ENCODE measurements at regions not wholly inside any gene's neighbourhood (a gene's known extent, or its start where the extent isn't known, plus 50 kb on each side); places are given as distances from the start of the nearest gene placed in this dataset.

DNA sequence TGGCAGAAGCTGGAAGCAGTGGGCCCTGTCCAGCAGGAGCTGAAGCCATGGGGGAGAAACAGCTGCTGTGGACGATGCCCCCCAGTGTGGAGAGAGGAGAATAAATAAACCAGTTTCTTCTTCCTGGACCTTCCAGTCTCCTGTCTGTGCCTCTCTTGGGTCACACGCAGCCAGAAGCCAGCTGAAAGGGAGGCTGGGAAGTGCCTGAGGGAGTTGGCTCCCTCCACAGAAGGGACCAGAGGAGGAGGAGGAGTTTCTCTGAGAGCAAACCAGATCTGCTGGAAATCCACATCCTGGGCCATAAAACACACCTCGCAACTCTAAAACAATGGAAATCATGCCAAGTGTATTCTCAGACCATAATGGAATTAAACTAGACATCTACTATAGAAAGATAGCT, 577.0 kb downstream of the CDH26 start:
- DNase-seq = no peak

GRCh38 chr20:60540591-60540990, 582.4 kb downstream of the CDH26 start:
- DNase-seq = peak; percentile 26

- DNase-seq = no peak
Observed at GRCh38 chr20:60541991-60542390, 583.8 kb downstream of the CDH26 start.

GRCh38 chr20:60543598-60543997, 585.4 kb downstream of the CDH26 start:
- DNase-seq = no peak

DNA sequence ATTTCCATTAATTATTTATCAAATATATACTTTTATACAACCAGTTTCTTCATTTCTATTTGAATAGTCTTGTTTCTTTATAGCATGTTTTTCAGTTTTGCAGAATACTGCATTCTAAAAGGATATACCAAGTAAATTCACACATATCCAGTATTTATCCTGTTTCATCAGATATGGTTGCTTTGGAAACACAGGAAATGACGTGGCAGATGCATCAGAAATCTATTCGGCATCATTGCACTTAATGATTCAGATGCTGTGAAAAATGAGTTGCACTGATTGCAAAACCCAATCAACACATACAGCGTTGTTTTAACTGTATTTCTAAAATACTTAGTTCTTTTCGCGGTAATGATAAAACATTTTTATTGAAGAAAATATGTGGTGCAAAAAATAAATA, 594.9 kb downstream of the CDH26 start:
- no peak for DNase-seq

DNA sequence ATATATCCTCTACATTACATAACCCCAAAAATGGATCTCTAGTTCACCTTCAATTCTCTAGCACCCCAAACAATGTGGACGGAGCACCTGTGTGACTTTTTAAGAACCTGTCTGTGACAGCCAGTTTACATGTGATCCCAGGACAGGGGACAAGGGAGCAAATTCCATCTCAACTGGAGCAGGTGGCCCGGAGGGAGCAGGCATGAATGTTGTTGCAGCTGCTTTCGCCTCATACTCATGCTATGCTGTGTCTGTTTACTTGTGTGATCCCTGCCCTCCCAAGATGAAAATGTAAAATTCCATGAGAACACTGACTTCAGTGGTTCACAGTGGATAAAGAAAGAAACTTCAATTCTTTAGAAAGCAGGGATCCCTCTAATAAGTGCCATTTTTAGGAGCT, 600.3 kb downstream of the CDH26 start:
- DNase-seq = no peak

- no peak for DNase-seq
Observed at GRCh38 chr20:60559462-60559861, 601.2 kb downstream of the CDH26 start.

GRCh38 chr20:60561052-60561451, 602.8 kb downstream of the CDH26 start:
- no peak for DNase-seq

DNA sequence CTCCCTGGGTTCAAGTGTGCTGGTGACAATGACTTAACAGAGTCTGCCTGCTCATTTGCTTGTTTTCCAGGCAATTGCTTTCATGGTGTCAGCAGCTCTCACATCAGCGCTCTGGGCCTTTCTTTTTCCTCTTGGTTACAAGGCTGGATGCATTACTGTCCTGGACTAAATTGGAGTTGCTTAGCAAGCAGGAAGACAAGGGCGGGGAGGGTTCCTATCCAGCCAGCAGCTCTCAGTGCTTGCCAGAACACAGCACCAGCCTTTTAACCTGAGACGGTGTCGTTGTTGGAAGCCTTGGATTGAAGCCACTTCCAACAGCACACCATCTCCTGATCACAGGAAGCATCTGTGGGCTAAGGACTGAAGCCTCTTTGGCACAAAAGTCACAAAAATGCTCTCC, 606.9 kb downstream of the CDH26 start:
- peak; percentile 27 for DNase-seq

DNA sequence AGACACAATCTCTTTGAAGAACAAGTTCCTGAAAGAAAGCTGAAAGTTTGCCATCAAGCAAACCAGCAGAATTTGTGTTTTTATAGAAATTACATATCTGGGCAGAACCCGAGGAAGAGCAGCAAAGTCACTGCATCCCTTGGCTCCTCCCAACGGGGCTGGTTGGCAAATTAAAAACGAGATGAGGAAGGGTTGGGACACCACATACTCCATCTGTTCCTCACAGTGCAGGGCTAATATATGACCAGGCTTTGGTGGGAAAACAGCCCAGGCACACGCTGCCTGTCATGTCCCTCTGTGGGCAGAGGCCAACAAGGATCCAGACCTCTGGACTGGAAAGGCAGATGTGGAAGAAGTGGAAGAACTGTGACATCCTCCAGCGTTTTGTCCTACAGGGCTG, 607.3 kb downstream of the CDH26 start:
- no peak for DNase-seq

DNA sequence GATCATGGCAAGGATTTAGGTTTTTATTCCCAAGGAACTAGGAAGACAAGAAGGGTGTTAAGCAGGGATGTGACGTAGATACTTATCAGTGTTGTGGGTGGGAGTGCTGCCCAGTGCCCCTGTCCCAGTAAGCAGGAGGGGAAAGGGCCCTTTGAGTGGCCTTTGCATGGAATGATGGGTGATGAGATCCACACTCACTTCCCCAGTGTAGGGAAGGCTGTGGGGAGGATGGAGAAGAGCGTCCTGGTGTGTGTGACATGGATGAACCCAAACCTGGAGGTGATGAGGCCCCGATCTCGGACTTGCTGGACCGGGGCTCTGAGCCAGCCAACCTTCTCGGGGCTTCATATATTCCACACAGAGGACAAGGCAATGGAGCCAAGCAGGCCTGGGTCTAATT, 610.9 kb downstream of the CDH26 start:
- DNase-seq = no peak

GRCh38 chr20:60570481-60571277, 612.5 kb downstream of the CDH26 start:
- DNase-seq = peak; percentile 65

GRCh38 chr20:60573003-60573680, 614.9 kb downstream of the CDH26 start:
- DNase-seq = peak; percentile 81

- DNase-seq = no peak
Observed at GRCh38 chr20:60576236-60576635, 618.0 kb downstream of the CDH26 start.

GRCh38 chr20:60579941-60580515, 621.8 kb downstream of the CDH26 start:
- DNase-seq = no peak

GRCh38 chr20:60581606-60582115, 623.4 kb downstream of the CDH26 start:
- DNase-seq = no peak

GRCh38 chr20:60583741-60584140, 625.5 kb downstream of the CDH26 start:
- no peak for DNase-seq

GRCh38 chr20:60584221-60584620, 626.0 kb downstream of the CDH26 start:
- DNase-seq = no peak

DNA sequence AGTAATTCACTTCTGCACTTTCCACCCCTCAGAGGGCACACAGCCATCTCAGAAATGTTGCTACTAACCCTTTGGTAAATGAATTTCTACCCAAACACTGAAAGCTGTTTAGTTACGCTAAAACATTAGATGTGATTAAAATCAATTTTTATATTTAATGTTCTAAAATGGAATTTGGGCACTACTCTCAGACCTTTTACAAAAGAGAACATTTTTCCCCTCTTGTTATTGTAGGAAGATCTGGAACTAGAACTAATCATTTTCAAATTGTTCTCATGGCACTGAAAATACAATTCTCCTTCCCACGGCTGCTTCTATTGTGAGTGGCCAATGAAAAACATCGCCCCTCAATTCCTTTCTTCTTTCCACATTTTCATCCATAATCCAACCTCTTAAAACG, 627.4 kb downstream of the CDH26 start:
- no peak for DNase-seq

- DNase-seq = peak; percentile 80
Observed at GRCh38 chr20:60586269-60587050, 628.2 kb downstream of the CDH26 start.

- no peak for DNase-seq
Observed at GRCh38 chr20:60587986-60588385, 629.8 kb downstream of the CDH26 start.

DNA sequence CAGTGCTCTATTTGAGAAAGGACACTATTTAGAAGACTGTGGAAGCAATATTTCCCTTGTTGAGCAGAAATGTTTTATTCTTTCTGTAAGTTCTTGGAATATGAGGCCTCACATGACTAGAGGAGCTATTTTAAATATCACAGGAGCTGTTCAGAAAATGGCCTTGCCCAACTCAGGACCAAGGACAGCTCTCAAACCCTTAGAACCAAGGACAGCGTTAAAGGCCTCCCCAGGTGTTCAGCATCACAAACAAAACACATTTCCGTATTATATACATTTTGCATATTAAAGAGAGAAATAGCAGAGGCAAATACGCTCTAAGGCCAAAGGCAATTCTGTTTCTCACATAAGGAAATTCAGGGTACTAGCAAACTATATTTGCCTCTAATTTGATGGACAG, 631.4 kb downstream of the CDH26 start:
- no peak for DNase-seq

DNA sequence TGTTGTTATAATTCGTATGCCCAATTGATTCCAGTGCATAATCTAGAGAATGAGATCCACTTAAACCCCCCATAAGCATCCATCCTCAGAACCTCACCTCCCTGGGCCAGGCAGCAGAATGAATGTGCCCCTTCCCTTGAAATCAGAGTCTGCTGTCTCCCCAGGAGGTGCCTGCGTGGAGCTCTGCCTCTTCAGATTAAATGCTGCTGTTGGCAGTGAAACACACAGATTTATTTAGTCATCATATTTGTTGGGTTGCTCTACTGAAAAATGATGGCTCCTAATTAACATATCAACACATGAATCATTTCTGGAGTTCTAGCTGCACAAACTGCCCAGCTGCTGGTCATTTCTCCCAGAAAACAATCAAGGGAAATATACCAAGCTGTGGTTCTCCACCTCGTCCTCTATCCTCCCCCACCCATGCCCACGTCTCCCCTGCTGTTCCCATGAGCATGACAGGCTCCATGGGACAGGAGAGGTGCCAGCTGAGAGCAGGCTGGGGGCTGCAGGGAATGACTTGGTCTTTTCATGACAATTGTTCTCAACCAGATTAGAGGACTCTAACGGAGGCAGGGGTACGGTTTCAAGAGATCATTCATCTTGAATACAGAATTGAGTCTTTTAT, 633.1 kb downstream of the CDH26 start:
- DNase-seq = no peak

Data from NCI-H1092 (cell line).